ENCODE measurements at regions not wholly inside any gene's neighbourhood (a gene's known extent, or its start where the extent isn't known, plus 50 kb on each side); places are given as distances from the start of the nearest gene placed in this dataset.

DNA sequence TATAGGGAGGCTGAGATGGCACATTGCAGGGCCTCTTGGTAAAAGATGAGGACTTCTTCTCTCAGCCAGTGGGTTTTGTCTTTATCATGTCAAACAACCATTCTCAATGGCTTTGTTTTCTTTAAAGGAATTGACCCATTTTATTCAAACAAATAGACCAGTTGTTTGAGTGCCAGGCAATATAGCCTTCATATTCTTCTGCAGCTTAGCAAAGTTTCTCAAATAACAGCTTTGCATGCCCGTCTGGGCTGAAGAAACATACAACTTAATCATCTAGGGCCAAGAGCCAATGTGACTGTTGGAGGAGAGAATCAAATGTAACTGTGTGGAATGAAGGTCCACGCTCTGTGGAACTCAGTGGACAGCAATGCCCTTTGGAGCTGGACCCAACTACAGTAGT lies 57.4 kb upstream of the ADRA1B start:
- Histone ChIP-seq H3K27ac (replicated peaks) (no peak overlapping the region), H3K4me3 (replicated peaks; ENCODE audit: insufficient read depth, low read length) (no peak overlapping the region), H3K27me3 (ENCODE audit: insufficient read depth, poor library complexity, severe bottlenecking) (no peaks in the 10 kb centered on the region)
- DNase-seq (ENCODE audit: low read depth in 1 of 2, low spot score in 1 of 2) = no peak
- TF ChIP-seq REST (IDR thresholded peaks at IDR 0.05; ENCODE audit: insufficient replicate concordance, low read depth) (no peak), SPI1 (IDR thresholded peaks at IDR 0.05; ENCODE audit: borderline replicate concordance, low read depth) (no peak), POLR2AphosphoS5 (IDR thresholded peaks at IDR 0.05; ENCODE audit: low read depth) (no peak), GABPA (IDR thresholded peaks at IDR 0.05; ENCODE audit: low read depth) (no peak)
- TF ChIP-seq, protein P1, sequence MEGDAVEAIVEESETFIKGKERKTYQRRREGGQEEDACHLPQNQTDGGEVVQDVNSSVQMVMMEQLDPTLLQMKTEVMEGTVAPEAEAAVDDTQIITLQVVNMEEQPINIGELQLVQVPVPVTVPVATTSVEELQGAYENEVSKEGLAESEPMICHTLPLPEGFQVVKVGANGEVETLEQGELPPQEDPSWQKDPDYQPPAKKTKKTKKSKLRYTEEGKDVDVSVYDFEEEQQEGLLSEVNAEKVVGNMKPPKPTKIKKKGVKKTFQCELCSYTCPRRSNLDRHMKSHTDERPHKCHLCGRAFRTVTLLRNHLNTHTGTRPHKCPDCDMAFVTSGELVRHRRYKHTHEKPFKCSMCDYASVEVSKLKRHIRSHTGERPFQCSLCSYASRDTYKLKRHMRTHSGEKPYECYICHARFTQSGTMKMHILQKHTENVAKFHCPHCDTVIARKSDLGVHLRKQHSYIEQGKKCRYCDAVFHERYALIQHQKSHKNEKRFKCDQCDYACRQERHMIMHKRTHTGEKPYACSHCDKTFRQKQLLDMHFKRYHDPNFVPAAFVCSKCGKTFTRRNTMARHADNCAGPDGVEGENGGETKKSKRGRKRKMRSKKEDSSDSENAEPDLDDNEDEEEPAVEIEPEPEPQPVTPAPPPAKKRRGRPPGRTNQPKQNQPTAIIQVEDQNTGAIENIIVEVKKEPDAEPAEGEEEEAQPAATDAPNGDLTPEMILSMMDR (IDR thresholded peaks at IDR 0.05; ENCODE audit: insufficient read depth, low read length) = no peak

DNA sequence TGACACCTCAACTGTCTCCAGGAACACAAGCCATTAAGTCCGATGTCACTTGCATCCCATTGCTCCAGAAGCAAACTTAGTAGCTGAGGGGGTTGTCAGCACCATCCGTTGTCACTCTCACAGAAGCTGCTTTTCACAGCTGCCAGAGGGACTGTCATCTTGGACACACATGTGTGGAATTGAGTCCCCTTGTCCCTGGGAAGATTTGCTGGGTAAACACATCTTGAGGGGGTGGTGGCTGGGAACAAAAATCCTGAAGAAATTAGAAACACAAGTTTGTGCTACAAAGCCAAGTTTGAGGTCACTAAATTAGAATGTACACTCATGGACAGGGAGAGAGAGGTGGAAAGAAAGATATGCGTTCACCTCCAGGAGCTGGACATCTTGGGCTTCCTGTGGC lies 55.2 kb upstream of the ADRA1B start:
- TF ChIP-seq, protein P1 (IDR thresholded peaks at IDR 0.05; ENCODE audit: insufficient read depth, low read length) = no peak
- TF ChIP-seq SPI1 (IDR thresholded peaks at IDR 0.05; ENCODE audit: borderline replicate concordance, low read depth) (no peak), POLR2AphosphoS5 (IDR thresholded peaks at IDR 0.05; ENCODE audit: low read depth) (no peak), REST (IDR thresholded peaks at IDR 0.05; ENCODE audit: insufficient replicate concordance, low read depth) (no peak), GABPA (IDR thresholded peaks at IDR 0.05; ENCODE audit: low read depth) (no peak)
- Histone ChIP-seq H3K27ac (replicated peaks) (no peak overlapping the region), H3K27me3 (ENCODE audit: insufficient read depth, poor library complexity, severe bottlenecking) (no peaks in the 10 kb centered on the region), H3K4me3 (replicated peaks; ENCODE audit: insufficient read depth, low read length) (no peak overlapping the region)
- no peak for DNase-seq (ENCODE audit: low read depth in 1 of 2, low spot score in 1 of 2)

DNA sequence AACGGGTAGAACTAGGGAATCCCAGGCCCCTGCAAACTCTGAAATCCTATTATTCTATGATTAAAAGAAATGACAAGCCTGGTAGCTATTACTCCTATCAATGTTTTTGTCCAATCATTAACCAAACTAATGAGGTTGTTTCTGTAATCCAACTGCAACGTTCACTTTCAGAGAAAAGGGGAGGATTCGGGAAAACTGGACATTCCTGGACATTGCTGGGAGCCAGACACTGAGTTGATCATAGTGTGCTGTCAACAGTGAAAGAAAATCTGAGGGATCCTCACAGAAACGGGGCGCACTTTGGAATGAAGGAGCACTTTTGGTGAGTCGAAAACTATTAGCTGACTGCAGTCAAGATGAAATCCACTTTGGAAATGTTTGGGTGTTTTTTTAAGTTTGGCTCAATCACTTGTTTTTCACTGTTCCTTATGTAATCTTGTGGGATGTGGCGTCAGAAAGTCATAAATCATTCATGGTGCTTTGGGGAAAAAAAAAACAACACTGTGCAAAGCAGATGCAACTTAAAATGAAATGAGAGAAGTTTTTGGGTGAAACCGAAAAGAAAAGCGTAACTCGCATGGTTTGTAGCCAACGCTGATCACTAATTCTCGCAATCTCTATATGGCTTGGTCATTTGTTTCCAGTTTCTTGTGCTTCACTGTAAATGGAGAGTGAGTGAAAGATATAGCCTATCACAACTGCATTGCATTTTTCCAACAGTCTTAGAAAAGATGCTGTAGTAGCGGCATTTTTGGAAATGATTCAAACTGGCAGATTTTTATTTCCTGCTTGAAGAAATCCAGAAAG lies 51.2 kb upstream of the ADRA1B start:
- TF ChIP-seq, protein P1 (IDR thresholded peaks at IDR 0.05; ENCODE audit: insufficient read depth, low read length) = no peak
- TF ChIP-seq GABPA (IDR thresholded peaks at IDR 0.05; ENCODE audit: low read depth) (no peak), POLR2AphosphoS5 (IDR thresholded peaks at IDR 0.05; ENCODE audit: low read depth) (no peak), REST (IDR thresholded peaks at IDR 0.05; ENCODE audit: insufficient replicate concordance, low read depth) (no peak), SPI1 (IDR thresholded peaks at IDR 0.05; ENCODE audit: borderline replicate concordance, low read depth) (no peak)
- Histone ChIP-seq H3K4me3 (replicated peaks; ENCODE audit: insufficient read depth, low read length) (no peak overlapping the region), H3K27ac (replicated peaks) (no peak overlapping the region), H3K27me3 (ENCODE audit: insufficient read depth, poor library complexity, severe bottlenecking) (peaks cover 5% of the 10 kb centered on the region)
- no peak for DNase-seq (ENCODE audit: low read depth in 1 of 2, low spot score in 1 of 2)
